ENCODE measurements at regions not wholly inside any gene's neighbourhood (a gene's known extent, or its start where the extent isn't known, plus 50 kb on each side); places are given as distances from the start of the nearest gene placed in this dataset.

GRCh38 chr10:21398563-21399231, 126.8 kb downstream of the SKIDA1 start:
- Mint-ChIP-seq H3K4me1 (peaks cover 38% of the 10 kb centered on the region), H3K27ac (peak overlapping the region; percentile 97), H3K27me3 (ENCODE audit: low read depth) (no peaks in the 10 kb centered on the region), H3K9me3 (peaks cover 11% of the 10 kb centered on the region), H3K36me3 (peaks cover 5% of the 10 kb centered on the region), H3K4me3 (no peak overlapping the region)
- TF ChIP-seq CTCF (IDR thresholded peaks at IDR 0.05; ENCODE audit: unreplicated experiment): no peak
- DNase-seq (ENCODE audit: low spot score in 2 of 2, unreplicated experiment in 2 of 2): no peak

- TF ChIP-seq CTCF (IDR thresholded peaks at IDR 0.05; ENCODE audit: unreplicated experiment): no peak
- Mint-ChIP-seq H3K9me3 (peaks cover 11% of the 10 kb centered on the region), H3K27me3 (ENCODE audit: low read depth) (no peaks in the 10 kb centered on the region), H3K4me1 (peaks cover 22% of the 10 kb centered on the region), H3K4me3 (no peak overlapping the region), H3K27ac (no peak overlapping the region), H3K36me3 (peaks cover 5% of the 10 kb centered on the region)
- DNase-seq (ENCODE audit: low spot score in 2 of 2, unreplicated experiment in 2 of 2): no peak
Observed at GRCh38 chr10:21396889-21397288, 128.6 kb downstream of the SKIDA1 start.

- Mint-ChIP-seq H3K4me3 (no peak overlapping the region), H3K27ac (no peak overlapping the region), H3K9me3 (peaks cover 11% of the 10 kb centered on the region)
Observed at GRCh38 chr10:21393931-21394330, 131.6 kb downstream of the SKIDA1 start.

GRCh38 chr10:21388589-21388988, 136.9 kb downstream of the SKIDA1 start:
- Mint-ChIP-seq H3K36me3 (no peaks in the 10 kb centered on the region), H3K9me3 (no peaks in the 10 kb centered on the region), H3K27ac (peak overlapping the region; percentile 30), H3K27me3 (ENCODE audit: low read depth) (no peaks in the 10 kb centered on the region), H3K4me3 (no peak overlapping the region), H3K4me1 (peaks cover 41% of the 10 kb centered on the region)
- no peak for DNase-seq (ENCODE audit: low spot score in 2 of 2, unreplicated experiment in 2 of 2)
- TF ChIP-seq CTCF (IDR thresholded peaks at IDR 0.05; ENCODE audit: unreplicated experiment): no peak

More at GRCh38 chr10:21393931-21394330, 131.6 kb downstream of the SKIDA1 start:
- TF ChIP-seq CTCF (IDR thresholded peaks at IDR 0.05; ENCODE audit: unreplicated experiment): no peak
- peaks cover 5% of the 10 kb centered on the region for H3K36me3 Mint-ChIP-seq
- no peak for DNase-seq (ENCODE audit: low spot score in 2 of 2, unreplicated experiment in 2 of 2)
- no peaks in the 10 kb centered on the region for H3K27me3 Mint-ChIP-seq (ENCODE audit: low read depth)
- H3K4me1 Mint-ChIP-seq: peaks cover 20% of the 10 kb centered on the region

GRCh38 chr10:21387868-21388267, 137.6 kb downstream of the SKIDA1 start:
- H3K27me3 Mint-ChIP-seq (ENCODE audit: low read depth): no peaks in the 10 kb centered on the region

More at GRCh38 chr10:21387868-21388267, 137.6 kb downstream of the SKIDA1 start:
- DNase-seq (ENCODE audit: low spot score in 2 of 2, unreplicated experiment in 2 of 2): no peak
- no peak for TF ChIP-seq CTCF (IDR thresholded peaks at IDR 0.05; ENCODE audit: unreplicated experiment)
- Mint-ChIP-seq H3K9me3 (no peaks in the 10 kb centered on the region), H3K27ac (no peak overlapping the region), H3K36me3 (no peaks in the 10 kb centered on the region), H3K4me3 (no peak overlapping the region), H3K4me1 (peaks cover 41% of the 10 kb centered on the region)
